Panc1 (cell line): ENCODE measurements at regions not wholly inside any gene's neighbourhood (a gene's known extent, or its start where the extent isn't known, plus 50 kb on each side); places are given as distances from the start of the nearest gene placed in this dataset.

Experiments
- ATAC-seq: fragments of 200-7000 bp; cut with Tn5 transposase; 2 replicates; pipeline ENCODE4 v1.9.1; 2020; ENCODE audit warnings: mild to moderate bottlenecking, moderate library complexity
- BruUV-seq: library from RNA; stranded (reverse); fragments of 400-500 nt; replicated peaks from 2 replicates; lab custom pipeline; 2021; lab: Mats Ljungman, UMichigan
- CTCF ChIA-PET: fragments of 300-600 bp; sonication (Branson Sonifier 250); formaldehyde crosslinking; loops from one replicate; lab custom pipeline; 2022; ENCODE audit warnings: antibody characterized with exemption; lab: Charles Lee
- POLR2A ChIA-PET: fragments of 300-600 bp; sonication (Branson Sonifier 250); formaldehyde crosslinking; loops from one replicate; lab custom pipeline; 2022; ENCODE audit warnings: antibody characterized with exemption; lab: Charles Lee
- DNase-seq: peaks from one replicate; pipeline ENCODE4 v3.0.0-alpha.2; 2010; ENCODE audit warnings: low read depth, low spot score
- H3K27ac ChIP-seq: 2 replicates; pipeline ENCODE4 v1.5.1; 2011; ENCODE audit warnings: mild to moderate bottlenecking, low read length, inconsistent platforms
- H3K27me3 ChIP-seq: fragments of 200-500 bp; sonication (Bioruptor generic); 2 replicates; pipeline ENCODE4 v1.6.0; 2014; ENCODE audit warnings: low read length, inconsistent platforms; ENCODE audit not compliant: control insufficient read depth, insufficient read depth
- H3K36me3 ChIP-seq: fragments of 200-500 bp; sonication (Bioruptor generic); 2 replicates; pipeline ENCODE4 v1.5.1; 2014; ENCODE audit warnings: inconsistent platforms, mild to moderate bottlenecking, low read length, moderate library complexity; ENCODE audit not compliant: control insufficient read depth, insufficient read depth
- H3K4me1 ChIP-seq: 2 replicates; pipeline ENCODE4 v1.5.1; 2011; ENCODE audit warnings: inconsistent platforms, mild to moderate bottlenecking, low read length, moderate library complexity; ENCODE audit not compliant: control insufficient read depth, insufficient read depth
- H3K4me3 ChIP-seq, 2 experiments: 2 replicates each; pipeline ENCODE4 v1.5.1; 2011 to 2012; ENCODE audit warnings: low read depth in 2 of 2, low read length in 2 of 2, mild to moderate bottlenecking in 2 of 2, inconsistent platforms in 1 of 2, moderate library complexity in 1 of 2
- H3K9me3 ChIP-seq: fragments of 200-500 bp; sonication (Bioruptor generic); 2 replicates; pipeline ENCODE4 v1.5.1; 2014; ENCODE audit warnings: low read depth, mild to moderate bottlenecking, inconsistent platforms, low read length, moderate library complexity; ENCODE audit not compliant: control insufficient read depth, insufficient read depth
- CTCF ChIP-seq: fragments of 450-650 bp; IDR thresholded peaks from 2 replicates; pipeline ENCODE4 v1.5.1; 2017; ENCODE audit warnings: mild to moderate bottlenecking
- POLR2AphosphoS5 ChIP-seq: IDR thresholded peaks from 2 replicates; pipeline ENCODE4 v1.6.1; 2012; ENCODE audit warnings: mild to moderate bottlenecking, low read depth, low read length, moderate library complexity
- REST ChIP-seq, 2 experiments: IDR thresholded peaks; 2 replicates each; pipeline ENCODE4 v1.6.1; 2011 to 2012; ENCODE audit warnings: low read depth in 2 of 2, control low read depth in 1 of 2, low read length in 1 of 2, mild to moderate bottlenecking in 1 of 2, moderate library complexity in 1 of 2; ENCODE audit not compliant: insufficient read depth in 1 of 2
- SIN3A ChIP-seq: IDR thresholded peaks from 2 replicates; pipeline ENCODE4 v1.6.1; 2012; ENCODE audit warnings: low read depth, mild to moderate bottlenecking, low read length, moderate library complexity, borderline replicate concordance; ENCODE audit not compliant: insufficient read depth
- TCF7L2 ChIP-seq: IDR thresholded peaks from 2 replicates; pipeline ENCODE4 v1.6.1; 2011; ENCODE audit warnings: mild to moderate bottlenecking, low read depth, low read length, inconsistent platforms
- in situ Hi-C: cut with HindIII; loops from 2 replicates; pipeline ENCODE4 v1.10.0; 2016; ENCODE audit warnings: low sequenced_read_pairs, low pct_unique_long_range_greater_than_20kb
- intact Hi-C: fragments of 100-400 bp; cut with micrococcal nuclease; formaldehyde crosslinking; loops from one replicate; pipeline ENCODE4 v1.10.0; 2022; ENCODE audit not compliant: unreplicated experiment

GRCh38 chr20:16170406-16170971 lies 402.8 kb downstream of the KIF16B start:
- BruUV-seq: no TSS peak
- Histone ChIP-seq H3K9me3 (no peaks in the 10 kb centered on the region), H3K4me3 (no peak overlapping the region), H3K36me3 (no peaks in the 10 kb centered on the region), H3K27ac (no peak overlapping the region), H3K4me1 (no peaks in the 10 kb centered on the region), H3K27me3 (no peaks in the 10 kb centered on the region)
- intact Hi-C loops: no loop called here
- TF ChIP-seq CTCF (no peak), POLR2AphosphoS5 (no peak), SIN3A (no peak), REST (IDR thresholded peaks at IDR 0.05; ENCODE audit: insufficient read depth in 1 of 2, low read depth in 2 of 2, low read length in 1 of 2) (no peak)
- no peak for ATAC-seq
- ChIA-PET POLR2A (no interaction called here), CTCF (no interaction called here)
- in situ Hi-C loops: no loop called here
- DNase-seq: no peak

GRCh38 chr20:16167423-16168130 lies 405.7 kb downstream of the KIF16B start:
- in situ Hi-C loops: no loop called here
- Histone ChIP-seq H3K4me1 (no peaks in the 10 kb centered on the region), H3K27me3 (no peaks in the 10 kb centered on the region), H3K4me3 (no peak overlapping the region), H3K9me3 (no peaks in the 10 kb centered on the region), H3K36me3 (no peaks in the 10 kb centered on the region), H3K27ac (no peak overlapping the region)
- BruUV-seq: no TSS peak
- ATAC-seq: no peak
- CTCF ChIA-PET: no interaction called here
- POLR2A ChIA-PET: no interaction called here
- no peak for DNase-seq
- intact Hi-C loops: no loop called here
- TF ChIP-seq SIN3A (no peak), POLR2AphosphoS5 (no peak), CTCF (no peak), REST (IDR thresholded peaks at IDR 0.05; ENCODE audit: insufficient read depth in 1 of 2, low read depth in 2 of 2, low read length in 1 of 2) (no peak), TCF7L2 (no peak)
